SK-N-SH (cell line): ENCODE measurements at regions not wholly inside any gene's neighbourhood (a gene's known extent, or its start where the extent isn't known, plus 50 kb on each side); places are given as distances from the start of the nearest gene placed in this dataset.

Experiments used
- CTCF ChIA-PET: fragments of 300-600, 350-600 bp; formaldehyde crosslinking; extraction: SDS; loops from one replicate; lab custom pipeline; 2021; lab: Yijun Ruan, JAX
- POLR2A ChIA-PET: fragments of 350-600 bp; sonication (Branson Sonifier 250); formaldehyde crosslinking; extraction: SDS; loops from one replicate; lab custom pipeline; 2020; ENCODE audit warnings: antibody characterized with exemption, inconsistent platforms; lab: Yijun Ruan, JAX
- DNase-seq: peaks from one replicate; pipeline ENCODE4 v3.0.0; 2012
- H2AFZ ChIP-seq: fragments of 200-600 bp; sonication (generic); 2 replicates; pipeline ENCODE4 v1.8.1; 2016; ENCODE audit warnings: antibody characterized with exemption, mild to moderate bottlenecking, low read depth
- H3F3A ChIP-seq: fragments of 200-600 bp; sonication (generic); replicated peaks from 2 replicates; pipeline ENCODE3; 2016; ENCODE audit warnings: antibody characterized with exemption, mild to moderate bottlenecking; ENCODE audit not compliant: insufficient read depth
- H3K27ac ChIP-seq, 2 experiments: fragments of 200-500 bp in 1 of 2; fragments of 200-600 bp in 1 of 2; sonication (Bioruptor generic) in 1 of 2; sonication (generic), shearing (Covaris generic) in 1 of 2; 2 replicates each; pipeline versions ENCODE4 v1.5.1 to v1.6.1; 2014 to 2016; ENCODE audit warnings: low read depth in 2 of 2, inconsistent platforms in 1 of 2, low read length in 1 of 2, mild to moderate bottlenecking in 1 of 2, mixed read lengths in 1 of 2
- H3K27me3 ChIP-seq: fragments of 200-600 bp; sonication (generic), shearing (Covaris generic); 2 replicates; pipeline ENCODE4 v1.6.1; 2016; ENCODE audit warnings: mixed run types; ENCODE audit not compliant: insufficient read depth
- H3K36me3 ChIP-seq, 2 experiments: fragments of 200-500 bp in 1 of 2; fragments of 200-600 bp in 1 of 2; sonication (Bioruptor generic) in 1 of 2; sonication (generic) in 1 of 2; replicated peaks in 1 of 2; 2 replicates each; pipeline versions ENCODE3 to v1.5.1; 2014 to 2016; ENCODE audit warnings: low read length in 1 of 2, mild to moderate bottlenecking in 1 of 2; ENCODE audit not compliant: insufficient read depth in 2 of 2, control insufficient read depth in 1 of 2
- H3K4me1 ChIP-seq, 2 experiments: fragments of 200-500 bp in 1 of 2; fragments of 200-600 bp in 1 of 2; sonication (Bioruptor generic) in 1 of 2; sonication (generic), shearing (Covaris generic) in 1 of 2; 2 replicates each; pipeline versions ENCODE4 v1.5.1 to v1.6.1; 2014 to 2016; ENCODE audit warnings: low read depth in 1 of 2, low read length in 1 of 2, mixed run types in 1 of 2; ENCODE audit not compliant: insufficient read depth in 2 of 2, control insufficient read depth in 1 of 2
- H3K4me2 ChIP-seq: fragments of 200-600 bp; sonication (generic), shearing (Covaris generic); 2 replicates; pipeline ENCODE4 v1.6.1; 2017; ENCODE audit warnings: mixed run types
- H3K4me3 ChIP-seq, 2 experiments: fragments of 200-500 bp in 1 of 2; fragments of 200-600 bp in 1 of 2; sonication (Bioruptor generic) in 1 of 2; sonication (generic), shearing (Covaris generic) in 1 of 2; 2 replicates each; pipeline versions ENCODE4 v1.5.1 to v1.8.1; 2014 to 2016; ENCODE audit warnings: low read depth in 2 of 2, inconsistent platforms in 1 of 2, low read length in 1 of 2, mild to moderate bottlenecking in 1 of 2, mixed read lengths in 1 of 2, moderate library complexity in 1 of 2
- H3K79me2 ChIP-seq: fragments of 200-600 bp; sonication (generic); 2 replicates; pipeline ENCODE4 v1.8.1; 2017; ENCODE audit warnings: mild to moderate bottlenecking; ENCODE audit not compliant: insufficient read depth
- H3K9ac ChIP-seq: fragments of 200-600 bp; sonication (generic); 2 replicates; pipeline ENCODE4 v1.6.1; 2017; ENCODE audit warnings: mixed run types
- H3K9me2 ChIP-seq: fragments of 200-600 bp; sonication (generic); 2 replicates; pipeline ENCODE4 v1.6.1; 2017; ENCODE audit warnings: mixed run types
- H3K9me3 ChIP-seq: fragments of 200-600 bp; sonication (generic); 2 replicates; pipeline ENCODE4 v1.6.1; 2017; ENCODE audit warnings: mixed run types, mild to moderate bottlenecking, moderate library complexity
- H4K20me1 ChIP-seq: fragments of 200-600 bp; sonication (generic); 2 replicates; pipeline ENCODE4 v1.6.1; 2017; ENCODE audit warnings: mild to moderate bottlenecking, mixed run types; ENCODE audit not compliant: insufficient read depth
- CHD2 ChIP-seq: fragments of 150-350 bp; IDR thresholded peaks from 2 replicates; pipeline ENCODE4 v1.6.1; 2018; ENCODE audit warnings: low read length; ENCODE audit not compliant: partially characterized antibody
- ELF1 ChIP-seq: IDR thresholded peaks from 2 replicates; pipeline ENCODE4 v1.4.0; 2012
- EP300 ChIP-seq, 2 experiments: IDR thresholded peaks; 2 replicates each; pipeline versions ENCODE4 v1.4.0 to v1.6.1; 2012; ENCODE audit warnings: borderline replicate concordance in 1 of 2, low read depth in 1 of 2, low read length in 1 of 2
- EZH2phosphoT487 ChIP-seq: fragments of 200-600 bp; sonication (generic); IDR thresholded peaks from 2 replicates; pipeline ENCODE4 v1.6.1; 2017; ENCODE audit warnings: low read depth, mixed run types, mild to moderate bottlenecking, antibody characterized with exemption, moderate library complexity, borderline replicate concordance
- FOSL2 ChIP-seq: IDR thresholded peaks from 2 replicates; pipeline ENCODE4 v1.4.0; 2012; ENCODE audit warnings: low read depth, mild to moderate bottlenecking, moderate library complexity, borderline replicate concordance
- FOXM1 ChIP-seq: IDR thresholded peaks from 2 replicates; pipeline ENCODE4 v1.4.0; 2012; ENCODE audit warnings: low read depth, mild to moderate bottlenecking
- MXI1 ChIP-seq: IDR thresholded peaks from 2 replicates; pipeline ENCODE4 v1.6.1; 2012; ENCODE audit warnings: mild to moderate bottlenecking, low read depth, low read length, improper control_type of control experiment
- NRF1 ChIP-seq: IDR thresholded peaks from 2 replicates; pipeline ENCODE4 v1.6.1; 2012; ENCODE audit warnings: low read depth, mild to moderate bottlenecking, low read length
- RAD21 ChIP-seq: IDR thresholded peaks from 2 replicates; pipeline ENCODE4 v1.6.1; 2012; ENCODE audit warnings: mild to moderate bottlenecking, low read length
- RCOR1 ChIP-seq: fragments of 150-350 bp; IDR thresholded peaks from 2 replicates; pipeline ENCODE4 v1.6.1; 2017; ENCODE audit warnings: antibody characterized with exemption, low read length
- SIN3A ChIP-seq: IDR thresholded peaks from 2 replicates; pipeline ENCODE4 v1.6.1; 2012; ENCODE audit warnings: low read depth, mild to moderate bottlenecking, low read length, moderate library complexity, borderline replicate concordance
- SMC3 ChIP-seq: IDR thresholded peaks from 2 replicates; pipeline ENCODE4 v1.6.1; 2012; ENCODE audit warnings: low read depth, low read length, improper control_type of control experiment
- WGBS: methylation state at CpG from one replicate; pipeline ENCODE4 v1.1.6; 2017; ENCODE audit warnings: low lambda C conversion rate; 5-methylcytosine and 5-hydroxymethylcytosine counted together
- TF ChIP-seq, protein P1 (sequence below): fragments of 150-350 bp; IDR thresholded peaks from 2 replicates; pipeline ENCODE4 v1.6.1; 2017; ENCODE audit warnings: antibody characterized with exemption, low read length, low read depth, borderline replicate concordance
- TF ChIP-seq, protein P2 (sequence below): IDR thresholded peaks from 2 replicates; pipeline ENCODE4 v1.4.0; 2012; ENCODE audit warnings: low read depth
- TF ChIP-seq, protein P3 (sequence below): fragments of 150-350 bp; IDR thresholded peaks from 2 replicates; pipeline ENCODE4 v1.6.1; 2016; ENCODE audit warnings: mild to moderate bottlenecking, low read depth, low read length
- TF ChIP-seq, protein P4 (sequence below): IDR thresholded peaks from 2 replicates; pipeline ENCODE4; 2012
- TF ChIP-seq, protein P5 (sequence below): IDR thresholded peaks from 2 replicates; pipeline ENCODE4 v1.4.0; 2012; ENCODE audit warnings: low read depth, borderline replicate concordance
- TF ChIP-seq, protein P6 (sequence below): IDR thresholded peaks from 2 replicates; pipeline ENCODE4 v1.4.0; 2012; ENCODE audit warnings: low read depth, borderline replicate concordance

DNA sequence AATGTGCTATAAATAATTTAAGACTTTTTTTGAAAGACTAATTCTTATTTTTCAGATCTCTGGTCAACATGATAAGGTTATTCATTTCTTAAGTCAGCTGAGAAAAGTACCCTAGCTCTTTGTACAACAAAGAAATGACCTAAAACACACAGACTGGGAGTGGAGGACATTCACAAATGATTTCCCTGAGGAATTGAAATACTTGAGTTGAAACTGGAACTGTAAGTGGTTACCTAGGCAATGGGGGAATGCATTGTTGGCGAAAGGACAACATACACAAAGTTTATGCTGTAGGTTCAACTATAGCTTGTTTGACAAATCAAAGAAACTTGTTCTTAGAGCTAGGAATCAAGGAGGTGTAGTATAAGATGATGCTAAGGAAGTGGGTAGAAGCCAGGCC is 915.5 kb downstream of the FAT4 start:
- CTCF ChIA-PET: no interaction called here

DNA sequence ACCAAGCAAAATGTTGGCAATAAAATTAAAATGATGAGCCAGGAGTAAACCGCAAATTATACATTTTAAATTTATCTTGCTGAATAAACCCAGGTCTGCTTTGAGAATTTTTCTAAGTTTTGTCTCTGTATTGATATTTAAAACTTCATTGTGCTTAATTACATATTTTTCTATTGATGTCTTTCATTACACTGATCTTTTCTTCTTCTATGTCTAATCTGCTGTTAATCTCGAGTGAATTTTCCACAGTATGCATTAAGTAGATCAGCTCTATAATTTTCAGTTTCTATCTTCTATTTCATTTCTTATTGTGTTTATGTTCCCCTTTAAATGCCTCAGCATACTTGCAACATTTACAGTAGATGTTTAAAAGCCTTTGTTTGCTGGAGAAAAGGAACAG is 918.7 kb downstream of the FAT4 start:
- Histone ChIP-seq H3K36me3 (no peaks in the 10 kb centered on the region), H4K20me1 (no peaks in the 10 kb centered on the region), H2AFZ (no peak overlapping the region), H3K9me2 (no peaks in the 10 kb centered on the region), H3K4me2 (no peak overlapping the region), H3F3A (no peaks in the 10 kb centered on the region), H3K9me3 (no peaks in the 10 kb centered on the region), H3K27ac (no peak overlapping the region), H3K9ac (no peak overlapping the region), H3K27me3 (no peaks in the 10 kb centered on the region), H3K4me1 (no peaks in the 10 kb centered on the region), H3K4me3 (no peak overlapping the region), H3K79me2 (no peaks in the 10 kb centered on the region)
- DNase-seq: no peak
- 65% methylated on average over 2 of the region's 2 CpGs for WGBS
- ChIA-PET POLR2A (no interaction called here), CTCF (no interaction called here)
- TF ChIP-seq EZH2phosphoT487 (no peak), SMC3 (no peak), EP300 (IDR thresholded peaks at IDR 0.05; ENCODE audit: borderline replicate concordance in 1 of 2, low read depth in 1 of 2, low read length in 1 of 2) (no peak), ELF1 (no peak), FOXM1 (no peak), SIN3A (no peak), FOSL2 (no peak), RAD21 (no peak), CHD2 (no peak)
- TF ChIP-seq, protein P1, sequence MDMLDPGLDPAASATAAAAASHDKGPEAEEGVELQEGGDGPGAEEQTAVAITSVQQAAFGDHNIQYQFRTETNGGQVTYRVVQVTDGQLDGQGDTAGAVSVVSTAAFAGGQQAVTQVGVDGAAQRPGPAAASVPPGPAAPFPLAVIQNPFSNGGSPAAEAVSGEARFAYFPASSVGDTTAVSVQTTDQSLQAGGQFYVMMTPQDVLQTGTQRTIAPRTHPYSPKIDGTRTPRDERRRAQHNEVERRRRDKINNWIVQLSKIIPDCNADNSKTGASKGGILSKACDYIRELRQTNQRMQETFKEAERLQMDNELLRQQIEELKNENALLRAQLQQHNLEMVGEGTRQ: no peak
- TF ChIP-seq, protein P2, sequence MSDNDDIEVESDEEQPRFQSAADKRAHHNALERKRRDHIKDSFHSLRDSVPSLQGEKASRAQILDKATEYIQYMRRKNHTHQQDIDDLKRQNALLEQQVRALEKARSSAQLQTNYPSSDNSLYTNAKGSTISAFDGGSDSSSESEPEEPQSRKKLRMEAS: no peak
- TF ChIP-seq, protein P3, sequence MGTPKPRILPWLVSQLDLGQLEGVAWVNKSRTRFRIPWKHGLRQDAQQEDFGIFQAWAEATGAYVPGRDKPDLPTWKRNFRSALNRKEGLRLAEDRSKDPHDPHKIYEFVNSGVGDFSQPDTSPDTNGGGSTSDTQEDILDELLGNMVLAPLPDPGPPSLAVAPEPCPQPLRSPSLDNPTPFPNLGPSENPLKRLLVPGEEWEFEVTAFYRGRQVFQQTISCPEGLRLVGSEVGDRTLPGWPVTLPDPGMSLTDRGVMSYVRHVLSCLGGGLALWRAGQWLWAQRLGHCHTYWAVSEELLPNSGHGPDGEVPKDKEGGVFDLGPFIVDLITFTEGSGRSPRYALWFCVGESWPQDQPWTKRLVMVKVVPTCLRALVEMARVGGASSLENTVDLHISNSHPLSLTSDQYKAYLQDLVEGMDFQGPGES: no peak
- TF ChIP-seq, protein P4, sequence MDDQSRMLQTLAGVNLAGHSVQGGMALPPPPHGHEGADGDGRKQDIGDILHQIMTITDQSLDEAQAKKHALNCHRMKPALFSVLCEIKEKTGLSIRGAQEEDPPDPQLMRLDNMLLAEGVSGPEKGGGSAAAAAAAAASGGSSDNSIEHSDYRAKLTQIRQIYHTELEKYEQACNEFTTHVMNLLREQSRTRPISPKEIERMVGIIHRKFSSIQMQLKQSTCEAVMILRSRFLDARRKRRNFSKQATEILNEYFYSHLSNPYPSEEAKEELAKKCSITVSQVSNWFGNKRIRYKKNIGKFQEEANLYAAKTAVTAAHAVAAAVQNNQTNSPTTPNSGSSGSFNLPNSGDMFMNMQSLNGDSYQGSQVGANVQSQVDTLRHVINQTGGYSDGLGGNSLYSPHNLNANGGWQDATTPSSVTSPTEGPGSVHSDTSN: no peak

More for the DNA sequence above, 915.5 kb downstream of the FAT4 start:
- TF ChIP-seq RCOR1: no peak
- no peak for TF ChIP-seq EZH2phosphoT487
- no peak for TF ChIP-seq NRF1
- TF ChIP-seq, protein P2: no peak
- TF ChIP-seq, protein P5, sequence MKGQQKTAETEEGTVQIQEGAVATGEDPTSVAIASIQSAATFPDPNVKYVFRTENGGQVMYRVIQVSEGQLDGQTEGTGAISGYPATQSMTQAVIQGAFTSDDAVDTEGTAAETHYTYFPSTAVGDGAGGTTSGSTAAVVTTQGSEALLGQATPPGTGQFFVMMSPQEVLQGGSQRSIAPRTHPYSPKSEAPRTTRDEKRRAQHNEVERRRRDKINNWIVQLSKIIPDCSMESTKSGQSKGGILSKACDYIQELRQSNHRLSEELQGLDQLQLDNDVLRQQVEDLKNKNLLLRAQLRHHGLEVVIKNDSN: no peak
- TF ChIP-seq, protein P4: no peak
- TF ChIP-seq, protein P6, sequence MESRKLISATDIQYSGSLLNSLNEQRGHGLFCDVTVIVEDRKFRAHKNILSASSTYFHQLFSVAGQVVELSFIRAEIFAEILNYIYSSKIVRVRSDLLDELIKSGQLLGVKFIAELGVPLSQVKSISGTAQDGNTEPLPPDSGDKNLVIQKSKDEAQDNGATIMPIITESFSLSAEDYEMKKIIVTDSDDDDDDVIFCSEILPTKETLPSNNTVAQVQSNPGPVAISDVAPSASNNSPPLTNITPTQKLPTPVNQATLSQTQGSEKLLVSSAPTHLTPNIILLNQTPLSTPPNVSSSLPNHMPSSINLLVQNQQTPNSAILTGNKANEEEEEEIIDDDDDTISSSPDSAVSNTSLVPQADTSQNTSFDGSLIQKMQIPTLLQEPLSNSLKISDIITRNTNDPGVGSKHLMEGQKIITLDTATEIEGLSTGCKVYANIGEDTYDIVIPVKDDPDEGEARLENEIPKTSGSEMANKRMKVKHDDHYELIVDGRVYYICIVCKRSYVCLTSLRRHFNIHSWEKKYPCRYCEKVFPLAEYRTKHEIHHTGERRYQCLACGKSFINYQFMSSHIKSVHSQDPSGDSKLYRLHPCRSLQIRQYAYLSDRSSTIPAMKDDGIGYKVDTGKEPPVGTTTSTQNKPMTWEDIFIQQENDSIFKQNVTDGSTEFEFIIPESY: no peak
- no peak for TF ChIP-seq ELF1
- no peak for TF ChIP-seq MXI1
- WGBS: 84% methylated on average over 1 of the region's 1 CpG
- no peaks in the 10 kb centered on the region for H3K9me3 ChIP-seq
- H2AFZ ChIP-seq: no peak overlapping the region
- H3K4me2 ChIP-seq: no peak overlapping the region
- H3K4me1 ChIP-seq: no peaks in the 10 kb centered on the region
- no peak overlapping the region for H3K9ac ChIP-seq
- H3K4me3 ChIP-seq: no peak overlapping the region
- H3K36me3 ChIP-seq: no peaks in the 10 kb centered on the region
- H3K27me3 ChIP-seq: no peaks in the 10 kb centered on the region
- DNase-seq: no peak
- H3F3A ChIP-seq: no peaks in the 10 kb centered on the region
- no peaks in the 10 kb centered on the region for H3K9me2 ChIP-seq
- no peaks in the 10 kb centered on the region for H4K20me1 ChIP-seq
- H3K27ac ChIP-seq: no peak overlapping the region
- POLR2A ChIA-PET: no interaction called here
- no peaks in the 10 kb centered on the region for H3K79me2 ChIP-seq
